HG02852 (cell line): ENCODE measurements at regions not wholly inside any gene's neighbourhood (a gene's known extent, or its start where the extent isn't known, plus 50 kb on each side); places are given as distances from the start of the nearest gene placed in this dataset.

Experiments used
- ATAC-seq: cut with Tn5 transposase; IDR thresholded peaks from one replicate; pipeline ENCODE4 v1.9.1; 2021; ENCODE audit warnings: mild to moderate bottlenecking, moderate library complexity; ENCODE audit not compliant: unreplicated experiment

GRCh38 chr5:167953151-167953798, 338.2 kb upstream of the WWC1 start:
- ATAC-seq, result no peak

DNA sequence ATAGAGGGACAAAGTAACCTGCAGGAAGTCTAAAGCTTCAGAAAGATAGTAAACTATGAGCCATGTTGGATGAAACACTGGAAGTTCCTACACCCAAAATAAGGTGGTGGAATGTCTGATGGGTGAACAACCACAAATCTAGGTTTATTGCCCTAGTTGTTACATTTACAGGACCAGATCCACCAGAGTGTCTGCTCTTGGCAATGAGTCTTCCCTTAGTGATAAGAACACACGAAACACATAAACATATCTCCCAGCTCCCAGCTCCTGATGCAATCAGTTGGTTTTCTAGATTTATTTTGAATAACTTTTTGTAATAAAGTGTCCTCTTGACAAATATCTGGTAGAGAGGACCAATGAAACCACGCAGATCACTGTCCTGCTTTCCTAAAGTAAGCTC, 329.7 kb upstream of the WWC1 start:
- ATAC-seq, result no peak

DNA sequence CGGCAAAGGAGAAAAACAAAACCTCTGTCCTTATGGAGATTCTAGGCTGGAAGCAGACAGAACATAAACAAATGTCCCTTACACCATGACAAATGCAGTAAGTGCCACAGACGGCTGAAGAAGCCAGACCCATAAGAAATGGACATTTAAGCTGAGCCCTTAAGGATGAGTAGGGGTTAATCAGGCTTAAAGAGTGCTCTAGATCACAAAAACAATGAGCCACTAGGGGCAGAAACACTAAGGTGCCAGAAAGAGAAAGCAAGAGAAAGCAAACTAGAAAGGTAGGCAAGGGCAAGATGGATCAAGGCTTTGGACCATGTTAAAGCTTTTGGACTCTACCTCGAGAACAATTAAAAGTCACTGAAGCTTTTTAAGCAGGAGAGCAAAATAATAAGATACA, 326.9 kb upstream of the WWC1 start:
- no peak for ATAC-seq

DNA sequence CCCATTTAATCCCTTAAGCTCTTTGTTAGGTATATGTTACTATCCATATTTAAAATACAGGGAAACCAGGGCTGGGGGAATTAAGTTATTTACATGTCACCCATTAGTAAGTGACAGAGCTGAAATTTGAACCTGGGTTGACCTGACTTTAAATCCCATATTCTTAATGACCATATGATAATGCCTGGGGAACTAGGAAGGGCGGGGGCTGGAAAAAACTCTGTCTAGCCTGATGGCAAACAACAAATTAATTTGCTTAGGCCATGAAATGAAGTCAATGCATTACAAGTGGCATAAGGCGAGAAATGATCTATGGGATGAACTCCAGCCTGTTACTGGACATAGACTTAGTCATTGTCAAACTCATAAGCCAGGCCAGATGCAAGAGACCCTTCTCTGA, 325.7 kb upstream of the WWC1 start:
- ATAC-seq, result no peak

GRCh38 chr5:167966979-167967378, 324.5 kb upstream of the WWC1 start:
- ATAC-seq, result no peak

DNA sequence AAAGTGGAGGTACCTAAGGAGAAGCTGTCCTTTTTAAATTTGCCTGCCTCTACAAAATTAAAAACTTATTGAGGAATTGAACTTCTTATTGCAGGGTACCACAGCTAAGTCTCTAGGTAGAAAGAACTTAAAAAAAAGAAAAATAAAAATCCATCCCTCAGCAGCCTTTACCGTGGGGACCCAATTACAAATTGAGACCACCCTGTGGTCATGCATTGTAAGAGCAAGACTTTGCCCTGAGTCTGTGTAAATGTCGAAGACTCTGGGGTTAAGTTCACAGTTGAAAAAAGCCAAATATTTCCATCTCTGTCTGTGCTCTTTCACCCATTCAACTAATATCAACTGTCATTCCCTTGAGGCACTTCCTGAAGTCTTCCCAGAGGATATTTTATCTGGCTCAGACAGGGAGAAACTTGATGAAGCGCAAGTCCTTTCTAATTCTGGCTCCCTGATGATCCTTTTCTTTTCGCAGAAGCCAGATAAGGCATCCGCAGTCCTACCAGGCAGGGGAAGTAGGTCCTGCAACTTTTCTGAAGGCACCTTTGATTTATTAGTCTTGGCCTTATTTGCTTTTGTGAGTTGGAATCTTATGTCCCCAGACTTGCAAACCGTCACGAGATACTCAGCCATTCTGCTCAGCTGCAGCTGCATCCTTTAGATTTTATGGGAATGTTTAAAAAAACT, 323.8 kb upstream of the WWC1 start:
- ATAC-seq, result no peak

GRCh38 chr5:167968837-167969236, 322.6 kb upstream of the WWC1 start:
- no peak for ATAC-seq

DNA sequence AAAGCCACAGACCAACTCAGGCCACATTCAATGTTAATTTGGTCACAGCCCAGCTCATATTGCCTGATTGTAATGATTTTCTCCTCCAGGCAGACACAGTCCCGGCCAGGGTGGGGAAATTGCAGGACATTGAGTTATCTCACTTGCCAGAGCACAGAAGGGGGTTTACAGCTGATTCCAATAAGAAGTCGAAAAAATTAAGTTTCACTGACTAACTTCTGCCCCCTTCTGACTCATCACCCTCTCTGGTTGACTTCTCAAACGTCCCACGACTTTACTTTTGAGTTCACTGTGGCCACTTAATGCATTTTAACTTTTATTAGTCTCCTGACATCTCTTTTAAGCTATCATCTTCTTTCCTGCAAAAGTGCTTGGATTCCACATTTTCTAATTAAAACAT, 321.4 kb upstream of the WWC1 start:
- peak; percentile 88 for ATAC-seq

DNA sequence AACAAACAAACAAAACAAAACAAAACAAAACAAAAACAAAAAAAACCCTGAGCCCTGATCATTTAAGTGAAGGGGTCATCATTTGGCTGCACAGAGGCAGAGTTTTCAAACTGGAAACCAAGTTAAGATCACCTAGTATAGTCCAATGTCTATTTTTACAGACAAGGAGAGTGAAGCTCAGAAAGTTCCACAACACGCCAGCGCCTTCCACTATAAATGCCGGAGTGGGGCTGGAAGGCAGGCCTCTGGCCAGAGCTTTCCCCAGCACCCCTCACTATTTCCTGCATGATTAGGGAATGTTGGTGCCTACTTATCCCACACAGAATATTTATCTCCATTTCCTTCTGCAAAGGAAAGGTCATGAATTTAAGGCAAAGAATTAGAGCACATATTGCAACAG, 319.7 kb upstream of the WWC1 start:
- ATAC-seq, result no peak

GRCh38 chr5:167973126-167973525, 318.3 kb upstream of the WWC1 start:
- ATAC-seq, result no peak

GRCh38 chr5:167984951-167985350, 306.5 kb upstream of the WWC1 start:
- no peak for ATAC-seq

- no peak for ATAC-seq
Observed at GRCh38 chr5:167985373-167985772, 306.1 kb upstream of the WWC1 start.

DNA sequence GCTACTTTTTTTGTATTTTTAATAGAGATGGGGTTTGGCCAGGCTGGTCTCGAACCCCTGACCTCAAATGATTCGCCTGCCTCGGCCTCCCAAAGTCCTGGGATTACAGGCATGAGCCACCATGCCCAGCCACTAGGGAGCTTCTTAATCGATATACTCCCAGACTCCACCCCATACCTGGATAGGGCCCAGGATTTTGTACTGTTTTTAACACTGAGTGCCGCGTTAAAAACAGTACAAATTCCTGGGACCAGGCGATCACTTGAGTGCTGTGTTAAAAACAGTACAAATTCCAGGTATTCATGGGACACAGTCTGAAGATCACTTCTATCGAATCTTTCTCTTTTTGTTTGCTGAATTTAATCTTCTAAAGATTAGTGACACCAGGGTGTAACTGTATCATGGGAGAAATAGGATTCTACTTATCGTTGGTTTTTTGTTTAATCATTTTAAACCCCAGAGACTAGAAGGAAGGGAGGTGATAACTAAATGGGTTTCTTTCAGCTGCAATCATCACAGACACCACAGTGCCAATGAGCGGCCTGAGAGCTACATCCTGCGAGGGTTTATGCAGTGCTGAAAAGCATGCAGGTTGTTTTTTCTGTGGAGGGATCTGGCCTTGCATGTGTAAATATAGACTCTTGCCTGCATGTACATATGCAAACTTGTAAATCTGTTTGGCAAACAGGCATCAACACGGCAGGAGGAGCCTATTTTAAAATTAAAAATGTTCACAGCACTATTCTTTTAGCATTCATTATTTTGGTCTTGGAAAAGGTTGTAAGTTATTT, 303.8 kb upstream of the WWC1 start:
- ATAC-seq, result no peak

- ATAC-seq, result no peak
Observed at GRCh38 chr5:167992868-167993267, 298.6 kb upstream of the WWC1 start.

- no peak for ATAC-seq
Observed at GRCh38 chr5:167993771-167994170, 297.7 kb upstream of the WWC1 start.

DNA sequence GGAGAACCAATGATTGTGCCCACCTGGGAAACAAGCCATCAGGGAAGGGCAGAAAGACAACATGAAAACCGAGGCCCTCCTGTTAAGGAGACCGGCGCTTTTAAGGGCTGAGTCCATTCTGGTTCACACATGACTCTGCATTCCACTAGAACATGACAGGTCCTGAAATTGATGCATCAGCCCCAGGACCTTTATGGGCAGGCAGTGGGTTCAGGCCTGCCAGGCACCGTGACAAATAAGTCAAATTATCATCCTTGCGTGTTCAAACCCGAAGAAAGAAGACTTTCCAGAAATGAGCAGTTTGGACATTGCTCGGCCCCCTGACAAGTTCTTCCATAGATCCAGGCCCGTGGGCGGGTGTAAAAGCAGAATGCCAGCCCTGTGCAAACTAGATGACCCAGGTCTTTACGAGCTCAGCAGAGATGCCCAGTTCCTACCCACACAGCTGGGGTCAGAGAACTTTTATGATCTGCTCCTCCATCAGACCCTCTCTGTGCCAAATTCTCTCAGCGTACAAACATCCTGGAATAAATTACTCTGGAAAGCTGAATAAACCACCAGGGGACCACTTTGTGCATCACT, 295.5 kb upstream of the WWC1 start:
- ATAC-seq, result no peak

DNA sequence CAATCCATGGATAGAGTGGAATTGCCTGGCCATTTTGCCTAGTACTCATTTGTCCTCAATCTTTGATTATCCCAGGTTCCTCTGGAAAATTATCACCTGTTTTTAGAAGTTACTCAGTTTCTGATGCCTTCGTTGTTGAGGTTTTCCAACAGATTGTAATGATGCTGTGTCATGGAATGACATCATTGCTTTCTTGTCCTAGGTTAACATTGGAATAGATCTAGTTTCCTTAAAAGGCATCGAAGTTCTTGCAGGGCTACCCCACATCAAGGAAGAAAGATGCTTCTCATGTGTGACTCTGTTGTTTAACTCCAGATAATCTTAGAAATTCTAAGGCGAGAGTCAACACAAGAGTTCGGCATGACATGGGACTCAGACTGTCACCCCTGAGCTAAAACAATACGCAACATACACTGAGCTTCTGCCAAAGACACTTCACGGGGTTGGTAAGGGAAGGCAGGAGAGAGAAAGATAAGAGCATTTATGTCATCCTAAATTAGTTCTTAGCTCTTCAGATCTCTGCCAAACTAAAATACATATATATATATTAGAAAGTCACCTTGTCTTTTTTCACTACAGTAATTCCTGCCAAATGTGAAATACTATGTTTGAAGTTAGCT, 293.2 kb upstream of the WWC1 start:
- no peak for ATAC-seq

GRCh38 chr5:167999182-167999581, 292.3 kb upstream of the WWC1 start:
- no peak for ATAC-seq

GRCh38 chr5:168001318-168001717, 290.1 kb upstream of the WWC1 start:
- no peak for ATAC-seq

DNA sequence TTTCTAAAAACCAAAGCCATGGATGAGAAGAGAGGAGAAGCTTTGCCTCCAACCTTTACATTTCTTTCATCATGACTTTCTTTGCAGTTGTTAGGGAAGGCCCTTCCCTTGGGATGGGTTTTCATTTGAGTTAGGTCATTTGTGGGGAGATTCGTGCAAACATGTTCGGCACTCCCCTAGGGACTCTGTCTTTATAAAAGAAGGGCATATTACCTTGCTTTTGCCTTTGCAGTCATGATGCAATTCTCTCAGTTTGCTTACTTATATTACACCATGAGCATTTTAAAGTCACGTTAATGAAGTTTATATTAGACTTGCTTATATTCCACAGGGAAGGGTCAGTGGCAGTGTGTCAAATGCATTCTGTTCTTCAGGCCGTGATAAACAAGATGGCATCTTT, 289.3 kb upstream of the WWC1 start:
- ATAC-seq, result no peak

GRCh38 chr5:168005093-168005492, 286.4 kb upstream of the WWC1 start:
- no peak for ATAC-seq
